Upper lobe of left lung (tissue), 6 donors: ENCODE measurements at regions not wholly inside any gene's neighbourhood (a gene's known extent, or its start where the extent isn't known, plus 50 kb on each side); places are given as distances from the start of the nearest gene placed in this dataset.

Experiments used
- ATAC-seq, 2 donors: fragments of 200-7000 bp; cut with Tn5 transposase; one replicate each; pipeline ENCODE4 v1.9.1; 2022; ENCODE audit warnings: mild to moderate bottlenecking in 2 of 2, moderate library complexity in 2 of 2; ENCODE audit not compliant: low FRiP score in 2 of 2
- DNase-seq, 2 donors: peaks; one replicate each; pipeline ENCODE4 v3.0.0-alpha.2; 2019 to 2020
- H3K27ac ChIP-seq, 4 donors: fragments of 200-600 bp; sonication (generic); one replicate each; pipeline ENCODE4 v1.5.1; 2016 to 2019
- H3K27me3 ChIP-seq, 4 donors: fragments of 200-600 bp; sonication (generic); one replicate each; pipeline ENCODE4 v1.5.1; 2017 to 2019
- H3K36me3 ChIP-seq, 4 donors: fragments of 200-600 bp; sonication (generic); one replicate each; pipeline ENCODE4 v1.5.1; 2016 to 2019
- H3K4me1 ChIP-seq, 4 donors: fragments of 200-600 bp; sonication (generic); one replicate each; pipeline ENCODE4 v1.5.1; 2018 to 2019
- H3K4me3 ChIP-seq, 4 donors: fragments of 200-600 bp; sonication (generic); one replicate each; pipeline ENCODE4 v1.5.1; 2017 to 2019; ENCODE audit warnings: mild to moderate bottlenecking in 2 of 4, moderate library complexity in 1 of 4
- H3K9me3 ChIP-seq, 4 donors: fragments of 200-600 bp; sonication (generic); one replicate each; pipeline ENCODE4 v1.5.1; 2018 to 2019
- EP300 ChIP-seq, 4 donors: sonication (generic); formaldehyde crosslinking; IDR thresholded peaks; one replicate each; pipeline ENCODE4 v1.5.1; 2017; ENCODE audit warnings: antibody characterized with exemption in 4 of 4, control low read depth in 2 of 4
- POLR2A ChIP-seq, 4 donors: fragments of 450-650 bp; IDR thresholded peaks; one replicate each; pipeline ENCODE4 v1.5.1; 2016 to 2017; ENCODE audit warnings: antibody characterized with exemption in 4 of 4, mild to moderate bottlenecking in 2 of 4
- POLR2AphosphoS5 ChIP-seq, 2 donors: sonication (generic); formaldehyde crosslinking; IDR thresholded peaks; one replicate each; pipeline ENCODE4 v1.5.1; 2017; ENCODE audit warnings: antibody characterized with exemption in 2 of 2
- WGBS, 2 donors: methylation state at CpG; one replicate each; pipeline ENCODE4 v1.1.5; 2017 to 2018; 5-methylcytosine and 5-hydroxymethylcytosine counted together
- TF ChIP-seq, protein P1 (sequence below), 6 experiments: fragments of 450-650 bp in 4 of 6; fragments of 200-600 bp in 2 of 6; sonication (generic) in 2 of 6; IDR thresholded peaks; one replicate each; pipeline ENCODE4 v1.5.1; 2016 to 2019; ENCODE audit warnings: antibody characterized with exemption in 6 of 6
- donor health status: DM: no; HTN: no; CAD: no; lungs with moderate emphysema.
- donor health status: DM: no; HTN: yes; CAD: no; lungs with severe emphysema.

DNA sequence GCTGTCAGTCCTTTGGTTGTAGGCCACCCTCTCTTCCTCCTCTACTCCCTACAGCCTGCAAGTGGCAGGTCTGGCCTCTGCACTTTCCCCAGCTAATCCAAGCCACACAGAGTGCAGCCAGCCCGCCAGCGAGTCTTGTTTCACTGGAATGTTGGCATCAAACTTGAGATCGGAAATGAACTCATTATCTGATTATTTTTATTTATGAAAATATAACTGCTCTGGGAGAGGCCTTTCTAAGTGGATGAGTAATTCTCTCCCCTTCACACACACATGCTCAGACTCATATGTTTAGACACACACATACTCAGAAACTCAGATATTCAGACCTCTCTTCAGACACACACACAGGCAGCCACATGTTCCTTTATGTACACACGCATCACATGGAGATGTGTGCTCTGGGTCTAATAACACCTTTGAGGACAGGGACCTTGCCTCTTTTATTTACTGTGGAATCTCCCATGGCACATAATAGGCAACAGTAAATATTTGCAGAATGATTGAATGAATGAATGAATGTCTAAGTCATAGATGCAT lies 151.3 kb downstream of the ZFP36L2 start:
- Histone ChIP-seq H3K9me3 (no peaks in the 10 kb centered on the region), H3K27me3 (no peaks in the 10 kb centered on the region), H3K27ac (peak overlapping the region; percentile 67 to 86 (median 75)), H3K4me1 (peaks cover 44 to 63% (median 48%) of the 10 kb centered on the region in 4 donors), H3K36me3 (no peaks in the 10 kb centered on the region), H3K4me3 (no peak overlapping the region)
- no peak for DNase-seq
- TF ChIP-seq POLR2AphosphoS5 (IDR thresholded peaks at IDR 0.05), result peak; percentile 68 to 74
- TF ChIP-seq, protein P1, sequence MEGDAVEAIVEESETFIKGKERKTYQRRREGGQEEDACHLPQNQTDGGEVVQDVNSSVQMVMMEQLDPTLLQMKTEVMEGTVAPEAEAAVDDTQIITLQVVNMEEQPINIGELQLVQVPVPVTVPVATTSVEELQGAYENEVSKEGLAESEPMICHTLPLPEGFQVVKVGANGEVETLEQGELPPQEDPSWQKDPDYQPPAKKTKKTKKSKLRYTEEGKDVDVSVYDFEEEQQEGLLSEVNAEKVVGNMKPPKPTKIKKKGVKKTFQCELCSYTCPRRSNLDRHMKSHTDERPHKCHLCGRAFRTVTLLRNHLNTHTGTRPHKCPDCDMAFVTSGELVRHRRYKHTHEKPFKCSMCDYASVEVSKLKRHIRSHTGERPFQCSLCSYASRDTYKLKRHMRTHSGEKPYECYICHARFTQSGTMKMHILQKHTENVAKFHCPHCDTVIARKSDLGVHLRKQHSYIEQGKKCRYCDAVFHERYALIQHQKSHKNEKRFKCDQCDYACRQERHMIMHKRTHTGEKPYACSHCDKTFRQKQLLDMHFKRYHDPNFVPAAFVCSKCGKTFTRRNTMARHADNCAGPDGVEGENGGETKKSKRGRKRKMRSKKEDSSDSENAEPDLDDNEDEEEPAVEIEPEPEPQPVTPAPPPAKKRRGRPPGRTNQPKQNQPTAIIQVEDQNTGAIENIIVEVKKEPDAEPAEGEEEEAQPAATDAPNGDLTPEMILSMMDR (IDR thresholded peaks at IDR 0.05), result no peak
- TF ChIP-seq POLR2A (IDR thresholded peaks at IDR 0.05), result no peak
- peak in 2 of 4 donors; percentile 17 to 20 for TF ChIP-seq EP300 (IDR thresholded peaks at IDR 0.05)
- peak; percentile 79 to 80 for ATAC-seq
- WGBS, 2 donors, result 27 to 43% methylated on average over 4 of the region's 4 CpGs

DNA sequence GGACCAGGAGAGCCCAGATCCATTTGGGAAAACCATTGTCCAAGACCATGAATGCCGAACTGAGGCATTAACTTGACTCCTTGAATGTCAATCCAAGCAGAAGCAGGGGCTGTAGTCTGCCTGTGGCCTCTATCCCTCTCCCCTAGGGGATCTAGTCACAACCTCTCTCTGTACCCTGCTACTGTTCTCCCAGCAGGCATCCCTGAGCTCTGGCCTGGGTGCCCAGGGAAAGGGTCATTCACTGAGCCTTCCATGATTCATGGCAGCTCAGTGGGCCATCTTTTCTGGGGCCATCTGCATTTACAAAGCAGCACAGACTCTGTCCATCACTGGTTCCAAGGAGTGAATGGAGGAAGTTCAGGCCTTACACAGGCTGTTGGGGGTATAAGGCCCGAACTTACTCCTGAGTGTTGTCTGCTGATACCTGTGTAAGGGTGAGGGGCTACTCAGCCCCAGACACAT lies 151.8 kb downstream of the ZFP36L2 start:
- Histone ChIP-seq H3K4me1 (peaks cover 49 to 68% (median 53%) of the 10 kb centered on the region in 4 donors), H3K9me3 (no peaks in the 10 kb centered on the region), H3K27ac (peak overlapping the region; percentile 67 to 86 (median 75)), H3K4me3 (no peak overlapping the region), H3K36me3 (no peaks in the 10 kb centered on the region), H3K27me3 (no peaks in the 10 kb centered on the region)
- ATAC-seq (no peak), DNase-seq (no peak)
- 85 to 100% methylated on average over 1 to 2 of the region's 2 CpGs for WGBS, 2 donors
- TF ChIP-seq, protein P1 (IDR thresholded peaks at IDR 0.05), result no peak
- no peak for TF ChIP-seq POLR2A (IDR thresholded peaks at IDR 0.05)

DNA sequence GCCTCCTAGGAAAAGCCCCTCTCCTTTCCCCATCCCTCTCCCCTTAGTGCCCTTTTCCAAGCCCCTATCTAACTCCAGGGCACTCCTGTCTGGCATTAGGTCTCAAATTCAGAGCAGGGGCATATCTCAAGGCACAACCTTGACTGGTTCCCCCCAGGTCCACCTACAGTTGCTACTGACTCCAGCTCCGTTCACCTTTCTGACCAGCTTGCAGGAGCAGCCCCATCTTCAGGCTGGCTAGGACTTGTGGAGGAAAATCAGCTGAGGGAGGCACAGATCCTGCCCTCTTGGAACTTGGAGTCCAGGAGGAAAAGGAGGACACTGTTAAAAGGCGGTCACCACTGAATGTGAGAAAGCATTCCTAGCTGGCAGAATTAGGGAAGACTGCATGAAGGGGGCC lies 152.4 kb downstream of the ZFP36L2 start:
- Histone ChIP-seq H3K4me1 (peaks cover 51 to 63% (median 54%) of the 10 kb centered on the region in 4 donors), H3K36me3 (no peaks in the 10 kb centered on the region), H3K4me3 (no peak overlapping the region), H3K27ac (peak overlapping the region; percentile 67 to 86 (median 75)), H3K27me3 (no peaks in the 10 kb centered on the region), H3K9me3 (no peaks in the 10 kb centered on the region)
- DNase-seq (no peak), ATAC-seq (no peak)
- WGBS, 2 donors, result 97 to 100% methylated on average over 2 of the region's 2 CpGs
- TF ChIP-seq POLR2AphosphoS5 (IDR thresholded peaks at IDR 0.05), result no peak
- TF ChIP-seq POLR2A (IDR thresholded peaks at IDR 0.05), result no peak

DNA sequence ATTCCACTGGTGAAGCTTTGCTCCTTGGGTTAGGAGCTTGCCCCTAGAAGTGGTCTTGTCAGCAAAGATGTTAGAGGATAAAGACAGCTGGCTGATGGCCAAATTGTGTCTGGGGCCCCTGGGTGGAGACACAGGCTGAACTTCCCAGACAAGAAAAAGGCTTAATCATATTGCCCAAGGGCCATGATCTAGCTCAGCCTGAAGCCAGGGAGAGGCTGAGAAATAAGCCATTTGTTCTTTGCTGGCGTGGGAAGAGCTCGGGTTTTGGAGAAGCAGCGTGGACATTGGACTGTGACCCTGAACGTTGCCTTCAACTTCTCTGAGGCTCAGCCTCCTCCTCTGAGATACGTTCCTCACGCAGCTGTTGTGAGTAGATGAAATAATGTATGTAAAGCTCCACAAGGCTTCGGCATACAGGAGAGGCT lies 153.0 kb downstream of the ZFP36L2 start:
- Histone ChIP-seq H3K4me1 (peaks cover 51 to 58% (median 54%) of the 10 kb centered on the region in 4 donors), H3K9me3 (no peaks in the 10 kb centered on the region), H3K27ac (peak overlapping the region; percentile 67 to 86 (median 75)), H3K27me3 (no peaks in the 10 kb centered on the region), H3K36me3 (no peaks in the 10 kb centered on the region), H3K4me3 (no peak overlapping the region)
- TF ChIP-seq POLR2AphosphoS5 (IDR thresholded peaks at IDR 0.05) (peak in 1 of 2 donors; percentile 33), EP300 (IDR thresholded peaks at IDR 0.05) (no peak)
- 79 to 83% methylated on average over 7 of the region's 7 CpGs for WGBS, 2 donors
- ATAC-seq, result peak in 1 of 2 donors; percentile 69
- DNase-seq, result no peak

DNA sequence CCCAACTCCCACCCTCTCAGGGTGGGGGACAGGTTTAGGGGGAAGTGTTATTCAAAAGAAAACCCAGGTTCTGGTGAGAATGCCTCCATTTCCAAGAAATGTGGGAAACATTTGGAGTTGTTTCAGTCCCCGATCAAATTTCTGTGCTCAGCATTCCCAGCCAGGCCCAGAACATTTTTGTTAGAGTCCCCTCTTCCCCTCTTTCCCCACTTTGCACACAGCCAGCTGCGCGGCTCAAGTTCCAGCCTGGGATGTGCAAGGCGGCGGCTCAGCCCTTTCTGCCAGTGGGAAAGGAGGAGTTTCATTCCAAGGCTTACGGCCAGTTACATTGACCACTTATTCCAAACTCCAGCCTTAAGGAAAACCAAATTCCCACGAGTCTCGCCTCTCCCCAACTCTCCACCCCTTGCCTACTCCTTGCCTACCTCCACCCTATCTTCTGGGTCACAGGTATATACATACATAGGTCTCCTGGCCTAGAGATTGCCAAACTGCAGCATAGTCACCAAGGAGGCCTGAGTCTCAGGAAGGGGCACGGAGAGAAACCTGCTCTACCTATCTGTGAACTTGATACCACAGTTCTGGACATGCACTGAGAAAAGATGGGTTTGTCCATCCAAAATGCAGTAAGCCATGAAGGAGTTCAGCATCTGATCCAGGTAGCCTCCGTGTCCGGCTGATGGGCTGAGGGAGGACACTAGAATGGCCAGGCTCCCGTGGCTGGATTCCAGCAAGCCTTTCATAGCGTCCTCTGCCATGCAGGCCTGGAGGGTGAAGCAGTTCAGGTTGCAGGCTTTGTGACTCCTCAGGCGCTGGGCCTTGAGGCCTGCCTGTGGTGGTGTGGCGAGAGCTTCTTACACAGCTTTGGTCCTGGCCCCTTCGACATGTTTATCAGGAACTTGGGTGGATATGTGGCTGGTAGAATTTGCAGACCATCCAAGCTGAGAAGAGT lies 154.5 kb downstream of the ZFP36L2 start:
- Histone ChIP-seq H3K27me3 (no peaks in the 10 kb centered on the region), H3K4me1 (peaks cover 51 to 58% (median 54%) of the 10 kb centered on the region in 4 donors), H3K27ac (peak overlapping the region; percentile 58 to 72 (median 66)), H3K4me3 (no peak overlapping the region), H3K9me3 (no peaks in the 10 kb centered on the region), H3K36me3 (no peaks in the 10 kb centered on the region)
- WGBS, 2 donors, result 83 to 87% methylated on average over 13 to 16 of the region's 16 CpGs
- no peak for TF ChIP-seq POLR2AphosphoS5 (IDR thresholded peaks at IDR 0.05)
- TF ChIP-seq, protein P1 (IDR thresholded peaks at IDR 0.05), result no peak
- no peak for TF ChIP-seq EP300 (IDR thresholded peaks at IDR 0.05)
- no peak for TF ChIP-seq POLR2A (IDR thresholded peaks at IDR 0.05)
- ATAC-seq (peak in 1 of 2 donors; percentile 61), DNase-seq (no peak)
